GM20000 (cell line): ENCODE measurements at regions not wholly inside any gene's neighbourhood (a gene's known extent, or its start where the extent isn't known, plus 50 kb on each side); places are given as distances from the start of the nearest gene placed in this dataset.

Experiments
- DNase-seq: peaks from one replicate; pipeline ENCODE4 v3.0.0; 2012; ENCODE audit warnings: low spot score
- CTCF ChIP-seq: IDR thresholded peaks from 2 replicates; pipeline ENCODE4 v1.5.1; 2012; ENCODE audit warnings: mild to moderate bottlenecking, control low read depth; ENCODE audit errors: extremely low read depth, missing control alignments

- TF ChIP-seq CTCF = peak; percentile 30
- DNase-seq = peak; percentile 56
These were observed 122.8 kb upstream of the STC2 start for GRCh38 chr5:173451031-173451430.

GRCh38 chr5:173450188-173450587, 122.0 kb upstream of the STC2 start:
- no peak for DNase-seq
- no peak for TF ChIP-seq CTCF

- TF ChIP-seq CTCF = no peak
- DNase-seq = no peak
These were observed 120.6 kb upstream of the STC2 start for GRCh38 chr5:173448856-173449255.

GRCh38 chr5:173443971-173444370, 115.8 kb upstream of the STC2 start:
- no peak for TF ChIP-seq CTCF
- no peak for DNase-seq

- TF ChIP-seq CTCF = no peak
- DNase-seq = no peak
These were observed 112.9 kb upstream of the STC2 start for GRCh38 chr5:173441053-173441628.

GRCh38 chr5:173438951-173439350, 110.7 kb upstream of the STC2 start:
- DNase-seq = no peak
- TF ChIP-seq CTCF = no peak

- no peak for DNase-seq
- no peak for TF ChIP-seq CTCF
These were observed 107.2 kb upstream of the STC2 start for GRCh38 chr5:173435447-173435846.
